Nephron progenitor cell (in vitro differentiated cells): ENCODE measurements at regions not wholly inside any gene's neighbourhood (a gene's known extent, or its start where the extent isn't known, plus 50 kb on each side); places are given as distances from the start of the nearest gene placed in this dataset.

Experiments
- DNase-seq: peaks from one replicate; pipeline ENCODE4 v3.0.0; 2021
- H3K27ac Mint-ChIP-seq: 2 replicates; pipeline ENCODE4 v1.8.0; 2021; ENCODE audit warnings: mild to moderate bottlenecking, moderate library complexity, mixed read lengths
- H3K27me3 Mint-ChIP-seq: 2 replicates; pipeline ENCODE4 v1.8.0; 2021; ENCODE audit warnings: mild to moderate bottlenecking, low read depth, mixed read lengths; ENCODE audit not compliant: poor library complexity
- H3K36me3 Mint-ChIP-seq: 2 replicates; pipeline ENCODE4 v1.8.0; 2021; ENCODE audit warnings: low read depth, mixed read lengths
- H3K4me1 Mint-ChIP-seq: 2 replicates; pipeline ENCODE4 v1.8.0; 2021; ENCODE audit warnings: mixed read lengths
- H3K4me3 Mint-ChIP-seq: 2 replicates; pipeline ENCODE4 v1.8.0; 2021; ENCODE audit warnings: mild to moderate bottlenecking, moderate library complexity, mixed read lengths
- H3K9me3 Mint-ChIP-seq: 2 replicates; pipeline ENCODE4 v1.8.0; 2021; ENCODE audit warnings: mild to moderate bottlenecking, moderate library complexity, mixed read lengths
- TF ChIP-seq, protein P1 (sequence below): fragments of 200-600 bp; sonication (generic); IDR thresholded peaks from 2 replicates; pipeline ENCODE4 v1.5.0; 2021; ENCODE audit warnings: antibody characterized with exemption

DNA sequence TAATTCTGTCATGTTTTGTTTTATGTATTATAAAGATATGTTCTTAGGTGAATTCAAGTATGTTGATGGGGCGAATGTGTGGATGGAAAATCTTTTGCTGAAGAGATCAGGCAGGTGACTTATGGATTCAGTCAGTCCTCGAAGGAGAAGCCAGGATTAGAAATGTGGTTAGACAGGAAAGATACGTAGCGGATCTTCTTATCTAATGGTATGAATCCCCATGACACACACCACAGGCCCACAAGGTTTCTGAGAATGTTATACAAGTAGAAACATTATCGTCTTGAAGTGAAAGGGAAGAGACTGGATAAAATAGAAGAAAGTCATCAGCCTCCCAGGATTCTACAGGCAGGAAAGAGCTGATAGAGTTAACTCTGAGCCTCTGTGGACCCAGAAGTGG lies 69.0 kb upstream of the RFXAP start:
- TF ChIP-seq, protein P1, sequence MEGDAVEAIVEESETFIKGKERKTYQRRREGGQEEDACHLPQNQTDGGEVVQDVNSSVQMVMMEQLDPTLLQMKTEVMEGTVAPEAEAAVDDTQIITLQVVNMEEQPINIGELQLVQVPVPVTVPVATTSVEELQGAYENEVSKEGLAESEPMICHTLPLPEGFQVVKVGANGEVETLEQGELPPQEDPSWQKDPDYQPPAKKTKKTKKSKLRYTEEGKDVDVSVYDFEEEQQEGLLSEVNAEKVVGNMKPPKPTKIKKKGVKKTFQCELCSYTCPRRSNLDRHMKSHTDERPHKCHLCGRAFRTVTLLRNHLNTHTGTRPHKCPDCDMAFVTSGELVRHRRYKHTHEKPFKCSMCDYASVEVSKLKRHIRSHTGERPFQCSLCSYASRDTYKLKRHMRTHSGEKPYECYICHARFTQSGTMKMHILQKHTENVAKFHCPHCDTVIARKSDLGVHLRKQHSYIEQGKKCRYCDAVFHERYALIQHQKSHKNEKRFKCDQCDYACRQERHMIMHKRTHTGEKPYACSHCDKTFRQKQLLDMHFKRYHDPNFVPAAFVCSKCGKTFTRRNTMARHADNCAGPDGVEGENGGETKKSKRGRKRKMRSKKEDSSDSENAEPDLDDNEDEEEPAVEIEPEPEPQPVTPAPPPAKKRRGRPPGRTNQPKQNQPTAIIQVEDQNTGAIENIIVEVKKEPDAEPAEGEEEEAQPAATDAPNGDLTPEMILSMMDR, result no peak
- Mint-ChIP-seq H3K36me3 (no peaks in the 10 kb centered on the region), H3K27me3 (no peaks in the 10 kb centered on the region), H3K9me3 (no peaks in the 10 kb centered on the region), H3K27ac (no peak overlapping the region), H3K4me3 (no peak overlapping the region), H3K4me1 (no peaks in the 10 kb centered on the region)
- no peak for DNase-seq

DNA sequence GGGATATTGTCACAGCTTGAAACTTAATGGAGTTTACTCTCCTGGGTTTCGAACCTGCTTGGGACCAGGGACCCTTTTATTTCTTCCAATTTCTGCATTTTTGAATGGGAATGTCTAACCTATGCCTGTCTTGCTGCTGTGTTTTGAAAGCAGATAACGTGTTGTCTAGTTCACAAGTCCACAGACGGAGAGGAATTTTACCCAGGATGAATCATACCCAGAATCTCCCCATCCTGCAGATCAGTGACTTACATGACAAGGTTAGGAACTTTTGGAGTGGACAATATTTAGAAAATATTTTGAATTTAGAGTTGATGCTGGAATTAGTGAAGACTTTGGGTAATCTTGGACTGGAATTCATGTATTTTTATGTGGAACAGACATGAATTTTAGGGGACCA lies 68.6 kb upstream of the RFXAP start:
- Mint-ChIP-seq H3K4me1 (no peaks in the 10 kb centered on the region), H3K27me3 (no peaks in the 10 kb centered on the region), H3K27ac (no peak overlapping the region), H3K4me3 (no peak overlapping the region), H3K9me3 (no peaks in the 10 kb centered on the region), H3K36me3 (no peaks in the 10 kb centered on the region)
- DNase-seq, result no peak
- TF ChIP-seq, protein P1, result no peak

DNA sequence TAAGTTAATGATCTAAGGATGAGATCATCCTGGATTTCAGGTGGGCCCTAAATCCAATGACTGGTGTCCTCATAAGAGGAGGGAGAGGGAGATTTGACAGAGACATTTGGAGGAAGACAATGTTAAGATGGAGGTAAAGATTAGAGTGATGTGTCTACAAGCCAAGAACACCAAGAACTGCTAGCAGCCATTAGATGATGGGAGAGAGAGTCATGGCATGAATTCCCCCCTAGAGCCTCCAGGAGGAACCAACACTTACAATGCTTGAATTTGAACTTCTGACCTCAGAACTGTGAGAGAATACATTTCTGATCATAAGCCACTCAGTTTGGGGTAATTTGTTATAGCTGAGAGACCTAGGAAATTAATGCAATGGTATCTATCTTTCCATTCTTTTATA lies 68.1 kb upstream of the RFXAP start:
- Mint-ChIP-seq H3K27me3 (no peaks in the 10 kb centered on the region), H3K9me3 (no peaks in the 10 kb centered on the region), H3K36me3 (no peaks in the 10 kb centered on the region), H3K4me1 (no peaks in the 10 kb centered on the region), H3K27ac (no peak overlapping the region), H3K4me3 (no peak overlapping the region)
- TF ChIP-seq, protein P1, result no peak
- DNase-seq, result no peak

DNA sequence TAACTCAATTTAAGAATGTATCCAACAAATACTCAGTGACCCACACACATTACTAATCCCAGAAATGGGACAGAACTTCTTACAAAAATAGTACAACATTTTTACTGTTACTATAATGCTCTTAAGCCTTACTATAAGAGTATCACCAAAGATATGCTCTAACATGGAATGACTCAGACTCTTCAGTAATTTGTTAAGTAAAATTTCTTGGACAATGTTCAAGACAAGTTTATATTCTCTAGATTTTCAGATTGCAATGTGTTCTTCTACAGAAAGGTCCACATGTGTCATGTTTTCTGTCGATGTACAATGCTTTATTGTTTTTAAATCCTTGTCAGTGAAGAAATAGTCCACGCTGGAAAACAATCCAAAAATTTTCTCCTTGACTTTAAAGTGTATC lies 66.3 kb upstream of the RFXAP start:
- no peaks in the 10 kb centered on the region for H3K27me3 Mint-ChIP-seq
- TF ChIP-seq, protein P1, result no peak
- DNase-seq, result no peak
- no peaks in the 10 kb centered on the region for H3K4me1 Mint-ChIP-seq
- no peak overlapping the region for H3K27ac Mint-ChIP-seq
- no peak overlapping the region for H3K4me3 Mint-ChIP-seq
- no peaks in the 10 kb centered on the region for H3K9me3 Mint-ChIP-seq
- H3K36me3 Mint-ChIP-seq, result no peaks in the 10 kb centered on the region

DNA sequence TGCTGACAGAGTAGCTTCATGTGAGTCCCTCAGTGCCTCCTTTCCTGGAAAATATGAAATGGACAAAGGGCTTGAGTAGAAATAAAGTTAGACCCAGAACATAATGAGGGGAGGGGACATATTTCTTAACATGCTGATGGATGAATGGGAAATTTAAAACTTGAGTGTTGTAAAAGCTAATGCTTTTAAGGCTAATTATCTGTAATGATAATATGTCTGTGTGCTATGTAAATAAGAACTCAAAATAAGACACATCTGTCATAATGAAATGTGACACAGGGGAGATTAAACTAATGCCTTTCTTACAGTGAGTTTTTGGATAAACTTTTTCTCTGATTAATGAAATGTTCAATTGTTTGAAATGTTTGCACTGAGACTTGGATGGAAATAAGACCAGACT lies 65.8 kb upstream of the RFXAP start:
- no peak for DNase-seq
- Mint-ChIP-seq H3K27ac (no peak overlapping the region), H3K27me3 (peaks cover under 1% of the 10 kb centered on the region), H3K4me1 (no peaks in the 10 kb centered on the region), H3K36me3 (no peaks in the 10 kb centered on the region), H3K9me3 (no peaks in the 10 kb centered on the region), H3K4me3 (no peak overlapping the region)
- TF ChIP-seq, protein P1, result no peak

DNA sequence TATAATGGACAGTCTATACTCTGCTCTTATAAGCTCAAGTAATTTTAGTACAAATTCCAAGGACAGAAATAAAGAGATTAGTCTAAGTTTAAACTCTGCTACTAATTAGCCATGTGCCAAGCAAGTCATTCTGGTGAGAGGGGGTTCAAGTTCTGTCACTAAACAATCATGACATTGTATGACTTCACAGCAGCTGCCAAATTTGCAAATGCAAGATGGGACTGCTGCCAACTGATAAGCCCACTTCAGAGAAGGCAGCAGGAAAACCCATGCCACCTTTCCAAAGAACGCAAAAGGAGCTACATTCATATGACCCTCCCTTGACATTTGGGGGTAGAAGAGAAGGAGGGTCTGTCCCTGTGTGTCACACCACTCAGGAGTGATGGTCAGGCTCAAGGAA lies 60.7 kb upstream of the RFXAP start:
- Mint-ChIP-seq H3K4me1 (no peaks in the 10 kb centered on the region), H3K4me3 (no peak overlapping the region), H3K9me3 (no peaks in the 10 kb centered on the region), H3K27me3 (peaks cover 5% of the 10 kb centered on the region), H3K36me3 (no peaks in the 10 kb centered on the region), H3K27ac (no peak overlapping the region)
- TF ChIP-seq, protein P1, result no peak
- DNase-seq, result no peak
